ENCODE measurements at regions not wholly inside any gene's neighbourhood (a gene's known extent, or its start where the extent isn't known, plus 50 kb on each side); places are given as distances from the start of the nearest gene placed in this dataset.

DNA sequence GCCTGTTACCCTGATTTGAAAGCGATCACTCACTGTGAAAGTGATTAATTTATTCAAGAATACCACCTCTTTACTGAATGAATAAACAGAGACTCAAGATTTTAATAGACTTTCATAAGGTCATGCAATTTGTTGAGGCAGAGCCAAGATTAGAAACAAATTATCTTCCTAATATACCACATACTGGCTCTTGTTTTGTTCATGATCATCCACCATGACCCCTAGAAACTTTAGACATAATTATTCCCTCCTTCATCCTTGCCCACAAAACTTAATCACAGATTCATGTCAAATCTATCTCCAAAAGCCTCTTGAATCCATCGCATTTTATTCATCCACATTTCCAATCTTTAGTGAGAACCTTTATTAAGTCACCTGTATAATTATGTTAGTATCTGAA is 152.3 kb downstream of the ATXN7L3B start:
- no peaks in the 10 kb centered on the region for H3K27me3 ChIP-seq
- H3K4me3 ChIP-seq = no peak overlapping the region
- TF ChIP-seq, protein P1, sequence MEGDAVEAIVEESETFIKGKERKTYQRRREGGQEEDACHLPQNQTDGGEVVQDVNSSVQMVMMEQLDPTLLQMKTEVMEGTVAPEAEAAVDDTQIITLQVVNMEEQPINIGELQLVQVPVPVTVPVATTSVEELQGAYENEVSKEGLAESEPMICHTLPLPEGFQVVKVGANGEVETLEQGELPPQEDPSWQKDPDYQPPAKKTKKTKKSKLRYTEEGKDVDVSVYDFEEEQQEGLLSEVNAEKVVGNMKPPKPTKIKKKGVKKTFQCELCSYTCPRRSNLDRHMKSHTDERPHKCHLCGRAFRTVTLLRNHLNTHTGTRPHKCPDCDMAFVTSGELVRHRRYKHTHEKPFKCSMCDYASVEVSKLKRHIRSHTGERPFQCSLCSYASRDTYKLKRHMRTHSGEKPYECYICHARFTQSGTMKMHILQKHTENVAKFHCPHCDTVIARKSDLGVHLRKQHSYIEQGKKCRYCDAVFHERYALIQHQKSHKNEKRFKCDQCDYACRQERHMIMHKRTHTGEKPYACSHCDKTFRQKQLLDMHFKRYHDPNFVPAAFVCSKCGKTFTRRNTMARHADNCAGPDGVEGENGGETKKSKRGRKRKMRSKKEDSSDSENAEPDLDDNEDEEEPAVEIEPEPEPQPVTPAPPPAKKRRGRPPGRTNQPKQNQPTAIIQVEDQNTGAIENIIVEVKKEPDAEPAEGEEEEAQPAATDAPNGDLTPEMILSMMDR (IDR thresholded peaks at IDR 0.05) = no peak
- intact Hi-C loops (cut with DNase I) = no loop called here
- H3K4me1 ChIP-seq = no peaks in the 10 kb centered on the region
- no peaks in the 10 kb centered on the region for H3K9me3 ChIP-seq
- no peak for ATAC-seq
- DNase-seq = no peak
- no peak overlapping the region for H3K27ac ChIP-seq
- no peaks in the 10 kb centered on the region for H3K36me3 ChIP-seq

DNA sequence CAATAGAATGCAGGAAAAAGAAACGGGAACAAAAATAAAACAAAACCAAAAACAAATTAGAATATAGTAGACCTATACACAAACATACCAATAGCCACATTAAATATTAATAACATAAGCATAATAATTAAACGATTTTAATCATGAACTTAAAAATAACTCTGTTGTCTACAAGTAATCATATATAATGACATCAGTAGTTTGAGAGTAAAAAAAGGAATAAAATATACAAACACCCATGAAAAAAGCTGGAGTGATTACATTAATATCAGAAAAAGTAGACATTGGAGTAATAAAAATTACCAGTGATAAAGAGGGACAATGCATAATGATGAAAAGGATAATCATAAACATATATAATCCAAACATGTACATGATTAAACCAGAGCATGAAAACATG is 181.8 kb downstream of the ATXN7L3B start:
- TF ChIP-seq, protein P1 (IDR thresholded peaks at IDR 0.05) = no peak
- Histone ChIP-seq H3K4me3 (no peak overlapping the region), H3K36me3 (no peaks in the 10 kb centered on the region), H3K9me3 (no peaks in the 10 kb centered on the region), H3K27ac (no peak overlapping the region), H3K27me3 (no peaks in the 10 kb centered on the region), H3K4me1 (no peaks in the 10 kb centered on the region)
- intact Hi-C loops (cut with DNase I) = no loop called here
- no peak for ATAC-seq
- no peak for DNase-seq

DNA sequence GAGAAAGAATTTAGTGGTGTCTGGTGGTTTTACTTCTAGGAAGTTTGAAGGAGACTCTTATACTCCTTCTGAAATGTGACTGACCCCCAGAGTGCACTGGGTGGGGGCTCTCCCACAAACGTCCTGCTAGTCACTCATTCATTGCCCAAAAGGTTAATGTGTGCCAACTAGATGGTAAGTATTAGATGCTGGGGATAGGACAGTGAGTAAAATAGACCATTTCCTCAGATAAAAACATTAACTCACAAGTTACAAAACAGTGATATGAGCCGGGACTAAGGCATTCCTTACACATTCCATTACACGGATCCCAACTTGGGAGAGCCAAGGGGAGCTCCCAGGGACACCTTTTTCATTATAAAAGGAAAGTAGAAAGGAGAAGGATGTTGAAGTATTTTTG is 185.1 kb downstream of the ATXN7L3B start:
- TF ChIP-seq, protein P1 (IDR thresholded peaks at IDR 0.05) = no peak
- H3K27ac ChIP-seq = no peak overlapping the region
- H3K27me3 ChIP-seq = no peaks in the 10 kb centered on the region
- intact Hi-C loops (cut with DNase I) = no loop called here
- no peaks in the 10 kb centered on the region for H3K4me1 ChIP-seq
- no peaks in the 10 kb centered on the region for H3K9me3 ChIP-seq
- no peak for DNase-seq
- H3K36me3 ChIP-seq = no peaks in the 10 kb centered on the region
- no peak overlapping the region for H3K4me3 ChIP-seq
- ATAC-seq = no peak

DNA sequence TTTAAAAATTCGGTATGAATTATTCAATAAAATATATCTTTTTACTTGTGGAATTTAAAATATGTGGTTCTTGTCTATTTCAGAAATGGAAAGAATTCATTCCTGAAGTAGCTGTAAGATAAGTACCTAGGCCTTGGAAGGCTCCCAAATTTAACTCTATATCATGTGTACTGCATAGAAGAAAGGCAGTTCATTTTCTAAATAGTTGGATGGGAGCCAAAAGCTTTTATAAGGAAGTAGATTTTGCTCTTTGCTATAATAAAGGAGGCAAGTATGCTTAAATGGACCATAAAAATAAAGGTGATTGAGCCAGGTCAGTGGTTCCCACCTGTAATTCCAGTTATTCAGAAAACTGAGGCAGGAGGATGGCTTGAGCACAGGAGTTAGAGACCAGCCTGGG is 187.5 kb downstream of the ATXN7L3B start:
- no peaks in the 10 kb centered on the region for H3K36me3 ChIP-seq
- DNase-seq = no peak
- intact Hi-C loops (cut with DNase I) = no loop called here

DNA sequence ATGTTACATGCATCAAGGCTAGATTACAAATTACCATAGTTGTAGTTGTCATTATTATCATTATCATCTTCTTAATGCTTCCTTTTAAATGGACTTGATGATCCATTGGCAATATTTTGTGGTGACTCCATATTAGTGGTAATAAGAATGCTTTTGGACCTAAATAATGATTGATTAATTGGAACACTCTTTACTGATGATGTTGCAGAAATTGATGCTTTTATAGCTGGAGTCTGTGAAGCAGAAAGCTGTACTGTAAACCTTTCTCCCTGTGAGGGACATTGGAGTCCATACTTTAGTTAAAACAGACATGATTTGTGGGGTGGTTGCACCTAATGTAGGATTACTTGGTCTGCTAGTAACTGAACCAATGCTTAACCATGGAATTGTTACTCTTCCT is 190.4 kb downstream of the ATXN7L3B start:
- ATAC-seq (no peak), DNase-seq (no peak)
- no peaks in the 10 kb centered on the region for H3K4me1 ChIP-seq
- no peak overlapping the region for H3K27ac ChIP-seq
- no peaks in the 10 kb centered on the region for H3K9me3 ChIP-seq
- H3K36me3 ChIP-seq = no peaks in the 10 kb centered on the region
- no peaks in the 10 kb centered on the region for H3K27me3 ChIP-seq
- TF ChIP-seq, protein P1 (IDR thresholded peaks at IDR 0.05) = no peak
- H3K4me3 ChIP-seq = no peak overlapping the region
- intact Hi-C loops (cut with DNase I) = no loop called here

More for the DNA sequence above, 187.5 kb downstream of the ATXN7L3B start:
- Histone ChIP-seq H3K27ac (no peak overlapping the region), H3K27me3 (no peaks in the 10 kb centered on the region), H3K4me1 (no peaks in the 10 kb centered on the region), H3K4me3 (no peak overlapping the region), H3K9me3 (no peaks in the 10 kb centered on the region)
- ATAC-seq = no peak
- TF ChIP-seq, protein P1 (IDR thresholded peaks at IDR 0.05) = no peak

Data from left lung (tissue), 4 donors.